Caco-2 (cell line): ENCODE measurements at regions not wholly inside any gene's neighbourhood (a gene's known extent, or its start where the extent isn't known, plus 50 kb on each side); places are given as distances from the start of the nearest gene placed in this dataset.
"Not testable (repeated sequence)": the region's sequence is repeated elsewhere in the genome, so short reads cannot be mapped to it uniquely, and the experiment has no call there.

Experiments used
- BruUV-seq: library from RNA; stranded (reverse); fragments of 400-500 nt; replicated peaks from 2 replicates; lab custom pipeline; 2021; lab: Mats Ljungman, UMichigan
- CTCF ChIA-PET: fragments of 300-600 bp; sonication (Branson Sonifier 250); formaldehyde crosslinking; loops from one replicate; lab custom pipeline; 2022; ENCODE audit warnings: antibody characterized with exemption; lab: Charles Lee
- POLR2A ChIA-PET: fragments of 300-600 bp; sonication (Branson Sonifier 250); formaldehyde crosslinking; loops from one replicate; lab custom pipeline; 2022; ENCODE audit warnings: antibody characterized with exemption; lab: Charles Lee
- DNase-seq, 2 experiments: peaks; one replicate each; pipeline versions ENCODE4 v3.0.0 to v3.0.0-alpha.2; 2020 to 2022
- H3K27me3 ChIP-seq: replicated peaks from 2 replicates; pipeline ENCODE4 v1.6.0; 2011; ENCODE audit warnings: low read length; ENCODE audit not compliant: control insufficient read depth, insufficient read depth
- H3K36me3 ChIP-seq: 2 replicates; pipeline ENCODE4 v1.5.1; 2011; ENCODE audit warnings: low read length; ENCODE audit not compliant: control insufficient read depth, insufficient read depth
- H3K4me1 ChIP-seq: fragments of 250-450 bp; sonication (Bioruptor Pico); 2 replicates; pipeline ENCODE4 v1.5.1; 2020; ENCODE audit warnings: mild to moderate bottlenecking
- H3K4me3 ChIP-seq: 2 replicates; pipeline ENCODE4 v1.5.1; 2011; ENCODE audit warnings: low read depth, mild to moderate bottlenecking, control low read depth, low read length
- H3K9me3 ChIP-seq: fragments of 250-450 bp; sonication (Bioruptor Pico); 2 replicates; pipeline ENCODE4 v1.5.1; 2020; ENCODE audit warnings: mild to moderate bottlenecking, moderate library complexity
- H3K27ac Mint-ChIP-seq: one replicate; pipeline ENCODE4 v1.8.0; 2022; ENCODE audit warnings: mixed read lengths; ENCODE audit not compliant: unreplicated experiment
- H3K27me3 Mint-ChIP-seq: one replicate; pipeline ENCODE4 v1.8.0; 2022; ENCODE audit warnings: mixed read lengths; ENCODE audit not compliant: insufficient read depth, unreplicated experiment
- H3K36me3 Mint-ChIP-seq: one replicate; pipeline ENCODE4 v1.8.0; 2022; ENCODE audit warnings: mild to moderate bottlenecking, mixed read lengths; ENCODE audit not compliant: insufficient read depth, unreplicated experiment
- H3K4me1 Mint-ChIP-seq: one replicate; pipeline ENCODE4 v1.8.0; 2022; ENCODE audit warnings: low read depth, mixed read lengths; ENCODE audit not compliant: unreplicated experiment
- H3K4me3 Mint-ChIP-seq: one replicate; pipeline ENCODE4 v1.8.0; 2022; ENCODE audit warnings: mild to moderate bottlenecking, moderate library complexity, mixed read lengths; ENCODE audit not compliant: unreplicated experiment
- H3K9me3 Mint-ChIP-seq: one replicate; pipeline ENCODE4 v1.8.0; 2022; ENCODE audit warnings: mixed read lengths; ENCODE audit not compliant: unreplicated experiment
- CTCF ChIP-seq, 2 experiments: fragments of 200-600 bp in 1 of 2; IDR thresholded peaks; 1 replicate in 1 of 2; 2 replicates in 1 of 2; pipeline versions ENCODE4 v1.5.1 to v1.8.0; 2011 to 2022; ENCODE audit warnings: antibody characterized with exemption in 1 of 2, control low read depth in 1 of 2, inconsistent platforms in 1 of 2, low read depth in 1 of 2, low read length in 1 of 2, mild to moderate bottlenecking in 1 of 2, moderate library complexity in 1 of 2; ENCODE audit not compliant: insufficient read depth in 1 of 2, severe bottlenecking in 1 of 2, unreplicated experiment in 1 of 2
- intact Hi-C: fragments of 100-400 bp; cut with micrococcal nuclease; formaldehyde crosslinking; loops from one replicate; pipeline ENCODE4 v1.10.0; 2022; ENCODE audit not compliant: unreplicated experiment

DNA sequence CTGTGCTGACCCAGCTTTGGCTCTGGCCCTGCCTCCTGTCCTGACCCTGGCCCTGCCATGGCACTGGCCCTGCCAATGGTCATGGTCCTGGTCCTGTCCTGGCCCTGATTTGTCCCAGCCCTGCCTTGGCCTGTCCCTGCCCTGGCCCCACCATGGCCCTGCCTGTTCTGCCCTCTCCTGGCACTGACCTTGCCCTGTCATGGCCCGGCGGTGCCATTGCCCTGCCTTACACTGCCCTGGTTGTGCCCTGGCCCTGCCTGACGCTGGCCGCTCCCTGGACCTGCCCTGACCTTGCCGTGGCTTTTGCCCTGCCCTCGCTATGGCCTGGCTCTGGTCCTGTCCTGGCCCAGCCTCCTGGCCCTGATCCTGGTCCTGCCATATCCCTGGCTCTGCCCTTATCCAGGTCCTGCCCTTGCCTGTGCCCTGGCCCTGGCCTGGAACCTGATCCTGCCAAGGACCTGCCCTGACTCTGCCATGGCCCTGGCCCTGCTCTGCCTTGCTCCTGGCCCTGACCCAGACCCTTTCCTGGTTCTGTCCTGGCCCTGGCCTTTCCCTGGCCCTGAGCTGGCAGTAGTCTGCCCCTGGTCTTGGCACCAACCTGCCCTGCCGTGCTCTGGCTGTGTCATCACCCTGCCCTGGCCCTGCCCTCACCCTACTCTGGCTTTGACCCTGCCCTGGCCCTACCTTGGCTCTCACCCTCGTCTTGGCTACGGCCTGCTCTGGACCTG, 225.5 kb downstream of the LIPI start:
- H3K27me3 ChIP-seq, H3K9me3 ChIP-seq, POLR2A ChIA-PET, CTCF ChIA-PET, H3K36me3 ChIP-seq, H3K4me1 Mint-ChIP-seq, H3K36me3 Mint-ChIP-seq, H3K9me3 Mint-ChIP-seq, H3K27me3 Mint-ChIP-seq, H3K27ac Mint-ChIP-seq, intact Hi-C loops, BruUV-seq, H3K4me1 ChIP-seq, H3K4me3 ChIP-seq, H3K4me3 Mint-ChIP-seq, DNase-seq: not testable (repeated sequence)

DNA sequence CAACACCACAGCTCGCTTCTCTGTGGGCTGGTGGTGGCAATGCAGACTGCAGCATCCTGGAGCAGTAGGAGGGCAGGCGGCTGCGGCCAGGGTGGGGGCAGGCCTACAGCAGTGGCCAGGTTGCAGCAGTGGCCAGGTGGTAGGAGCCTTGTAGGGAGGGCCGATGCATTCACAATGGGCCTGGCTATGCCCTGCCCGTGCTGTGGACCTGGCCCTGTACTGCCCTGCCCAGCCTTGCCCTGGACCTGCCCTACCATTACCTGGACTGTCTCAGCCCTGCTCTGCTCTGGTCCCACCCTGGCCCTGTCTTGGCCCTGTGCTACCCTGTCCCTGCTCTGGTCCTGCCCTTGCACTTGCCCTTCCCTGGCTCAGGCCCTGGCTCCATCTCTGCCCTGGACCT, 226.0 kb downstream of the LIPI start:
- H3K9me3 ChIP-seq, H3K4me3 Mint-ChIP-seq, CTCF ChIA-PET, DNase-seq, H3K27me3 Mint-ChIP-seq, H3K9me3 Mint-ChIP-seq, H3K27me3 ChIP-seq, H3K4me1 ChIP-seq, H3K36me3 ChIP-seq, BruUV-seq, POLR2A ChIA-PET, H3K27ac Mint-ChIP-seq, intact Hi-C loops, H3K4me3 ChIP-seq, H3K36me3 Mint-ChIP-seq, H3K4me1 Mint-ChIP-seq: not testable (repeated sequence)

- DNase-seq, BruUV-seq, H3K36me3 ChIP-seq, H3K4me3 ChIP-seq, H3K27me3 ChIP-seq, CTCF ChIA-PET, POLR2A ChIA-PET, H3K27me3 Mint-ChIP-seq, intact Hi-C loops, H3K36me3 Mint-ChIP-seq, H3K9me3 Mint-ChIP-seq, H3K27ac Mint-ChIP-seq, H3K4me1 Mint-ChIP-seq, H3K4me3 Mint-ChIP-seq, H3K9me3 ChIP-seq, H3K4me1 ChIP-seq: not testable (repeated sequence)
Observed at GRCh38 chr21:13981176-13982087, 229.3 kb downstream of the LIPI start.

- Mint-ChIP-seq H3K4me3 (peak overlapping the region; percentile 91), H3K27ac (peak overlapping the region; percentile 80)
- H3K4me1 Mint-ChIP-seq, H3K4me1 ChIP-seq, H3K9me3 ChIP-seq, H3K27me3 Mint-ChIP-seq, POLR2A ChIA-PET, H3K9me3 Mint-ChIP-seq, H3K36me3 Mint-ChIP-seq, intact Hi-C loops, BruUV-seq, CTCF ChIA-PET, H3K27me3 ChIP-seq, H3K36me3 ChIP-seq: not testable (repeated sequence)
- peak; percentile 72 to 73 for TF ChIP-seq CTCF (IDR thresholded peaks at IDR 0.05; ENCODE audit: insufficient read depth in 1 of 2, low read depth in 1 of 2, low read length in 1 of 2, severe bottlenecking in 1 of 2, unreplicated experiment in 1 of 2)
- peak overlapping the region; percentile 54 for H3K4me3 ChIP-seq
- DNase-seq, result peak; percentile 93 to 94
Observed at GRCh38 chr21:13980115-13980662, 230.6 kb downstream of the LIPI start.

DNA sequence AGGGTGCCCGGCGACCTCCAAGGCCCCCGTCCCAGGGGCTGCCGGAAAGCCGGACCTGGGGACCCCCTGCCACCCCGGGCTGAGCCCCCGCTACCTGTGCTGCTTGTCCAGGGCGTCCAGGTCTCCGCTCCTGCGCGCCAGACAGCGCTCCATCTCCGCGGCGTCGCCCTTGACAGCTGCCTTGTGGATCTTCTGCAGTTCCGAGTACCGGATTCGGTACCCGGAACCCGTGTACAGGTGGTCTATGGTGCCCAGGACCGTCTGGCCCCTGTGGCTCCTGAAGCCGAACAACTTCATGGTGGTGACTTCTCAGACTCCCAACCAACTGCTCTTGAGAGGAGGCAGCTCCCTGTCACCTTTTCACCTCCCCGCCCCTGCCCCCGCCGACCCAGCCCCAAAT, 231.1 kb downstream of the LIPI start:
- H3K36me3 Mint-ChIP-seq, H3K27me3 ChIP-seq, H3K27me3 Mint-ChIP-seq, H3K4me1 ChIP-seq, CTCF ChIA-PET, BruUV-seq, H3K36me3 ChIP-seq, H3K4me1 Mint-ChIP-seq, intact Hi-C loops, H3K9me3 Mint-ChIP-seq, POLR2A ChIA-PET, H3K9me3 ChIP-seq: not testable (repeated sequence)
- peak overlapping the region; percentile 80 for H3K27ac Mint-ChIP-seq
- peak in 1 of 2 experiments; percentile 16 for DNase-seq
- peak overlapping the region; percentile 91 for H3K4me3 Mint-ChIP-seq
- H3K4me3 ChIP-seq, result peak overlapping the region; percentile 54

GRCh38 chr21:13974582-13974981, 236.2 kb downstream of the LIPI start:
- H3K4me1 Mint-ChIP-seq, CTCF ChIA-PET, H3K9me3 ChIP-seq, DNase-seq, H3K4me3 Mint-ChIP-seq, intact Hi-C loops, H3K36me3 Mint-ChIP-seq, POLR2A ChIA-PET, H3K36me3 ChIP-seq, H3K9me3 Mint-ChIP-seq, H3K27me3 Mint-ChIP-seq, H3K4me3 ChIP-seq, H3K27ac Mint-ChIP-seq, H3K4me1 ChIP-seq, H3K27me3 ChIP-seq, BruUV-seq: not testable (repeated sequence)
